ENCODE measurements at regions not wholly inside any gene's neighbourhood (a gene's known extent, or its start where the extent isn't known, plus 50 kb on each side); places are given as distances from the start of the nearest gene placed in this dataset.

GRCh38 chr11:80495116-80495515 lies 1054.3 kb upstream of the TENM4 start:
- no peak for TF ChIP-seq CTCF (conservative IDR thresholded peaks at IDR 0.05 in 1 of 2, IDR thresholded peaks at IDR 0.05 in 1 of 2; ENCODE audit: extremely low read depth in 1 of 2, insufficient read depth in 1 of 2, low read depth in 1 of 2, low read length in 2 of 2)
- TF ChIP-seq EZH2 (IDR thresholded peaks at IDR 0.05; ENCODE audit: borderline replicate concordance, low read length), result no peak

All from mammary epithelial cell (primary cell).